ENCODE measurements at regions not wholly inside any gene's neighbourhood (a gene's known extent, or its start where the extent isn't known, plus 50 kb on each side); places are given as distances from the start of the nearest gene placed in this dataset.

DNA sequence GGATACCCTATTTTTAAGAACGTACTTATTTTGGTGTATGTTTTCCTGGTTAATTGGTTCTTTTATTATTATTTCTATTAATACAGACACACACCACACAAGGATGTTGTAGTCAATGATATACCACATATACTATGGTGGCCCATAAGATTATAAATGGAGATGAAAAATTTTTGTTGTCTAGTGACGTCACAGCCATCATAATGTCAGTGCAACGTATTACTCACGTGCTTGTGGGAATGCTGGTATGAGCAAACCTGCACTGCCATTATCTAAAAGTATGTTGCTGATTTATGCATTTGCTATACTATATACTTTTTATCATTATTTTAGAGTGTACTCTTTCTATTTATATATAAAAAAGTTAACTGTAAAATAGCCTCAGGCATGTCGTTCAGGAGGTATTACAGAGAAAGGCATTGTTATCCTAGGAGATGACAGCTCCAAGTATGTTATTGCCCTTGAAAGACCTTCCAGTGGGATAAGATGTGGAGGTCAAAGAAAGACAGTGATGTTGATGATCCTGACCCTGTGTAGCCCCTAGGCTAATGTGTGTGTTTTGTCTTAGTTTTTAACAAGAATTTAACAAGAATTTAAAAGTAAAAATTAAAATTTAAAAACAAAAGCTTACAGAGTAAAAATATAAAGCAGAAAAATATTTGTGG lies 65.6 kb upstream of the SGCD start:
- DNase-seq (ENCODE audit: low read depth): no peak

DNA sequence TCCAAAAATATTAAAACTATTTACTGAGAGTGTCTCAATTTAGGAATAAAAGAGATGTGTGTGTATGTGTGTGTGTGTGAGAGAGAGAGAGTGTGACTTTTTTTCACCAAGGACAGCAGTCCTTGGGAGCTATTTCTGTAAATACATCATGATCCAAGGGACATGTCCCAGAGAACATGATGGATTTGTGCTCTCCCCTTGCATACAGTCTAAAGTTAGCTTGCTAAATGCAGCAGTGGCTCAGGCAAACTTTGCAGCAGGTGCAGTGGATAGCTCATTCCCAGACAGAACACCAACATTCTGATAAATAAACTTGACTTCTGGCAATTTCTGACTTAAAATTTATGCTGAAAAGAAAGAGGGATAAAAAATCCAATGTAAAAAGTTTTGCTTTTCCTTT lies 55.4 kb upstream of the SGCD start:
- no peak for DNase-seq (ENCODE audit: low read depth)

DNA sequence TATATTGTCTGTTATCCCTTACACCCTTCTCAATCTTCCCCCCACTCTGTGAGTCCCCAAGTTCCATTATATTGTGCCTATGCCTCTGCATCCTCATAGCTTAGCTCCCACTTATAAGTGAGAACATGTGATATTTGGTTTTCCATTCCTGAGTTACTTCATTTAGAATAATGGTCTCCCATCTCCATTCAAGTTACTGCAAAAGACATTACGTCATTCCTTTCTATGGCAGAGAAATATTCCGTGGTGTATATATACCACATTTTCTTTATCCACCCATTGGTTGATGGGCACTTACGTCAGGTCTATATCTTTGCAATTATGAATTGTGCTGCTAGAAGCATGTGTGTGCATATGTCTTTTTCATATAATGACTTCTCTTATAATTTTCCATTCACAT lies 54.8 kb upstream of the SGCD start:
- DNase-seq (ENCODE audit: low read depth): no peak

DNA sequence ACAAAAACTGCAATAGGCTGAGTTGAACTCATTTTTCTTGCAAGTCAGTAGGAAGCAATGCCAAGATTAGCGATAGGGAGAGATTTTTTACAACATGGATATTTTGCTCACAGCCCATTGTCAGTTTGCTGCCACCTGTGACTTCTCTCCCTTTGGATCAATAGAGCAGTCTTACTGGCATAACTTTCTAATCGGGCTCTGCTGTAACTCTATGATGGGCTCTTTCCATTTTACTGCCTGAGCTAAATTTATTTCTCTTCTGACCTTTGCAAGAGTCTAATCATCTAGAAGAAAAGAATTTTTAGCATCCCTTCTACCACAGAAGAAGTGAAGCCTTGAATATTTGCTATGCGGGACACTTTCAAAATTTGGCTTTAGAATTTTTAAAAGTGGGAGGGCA lies 53.6 kb upstream of the SGCD start:
- no peak for DNase-seq (ENCODE audit: low read depth)

DNA sequence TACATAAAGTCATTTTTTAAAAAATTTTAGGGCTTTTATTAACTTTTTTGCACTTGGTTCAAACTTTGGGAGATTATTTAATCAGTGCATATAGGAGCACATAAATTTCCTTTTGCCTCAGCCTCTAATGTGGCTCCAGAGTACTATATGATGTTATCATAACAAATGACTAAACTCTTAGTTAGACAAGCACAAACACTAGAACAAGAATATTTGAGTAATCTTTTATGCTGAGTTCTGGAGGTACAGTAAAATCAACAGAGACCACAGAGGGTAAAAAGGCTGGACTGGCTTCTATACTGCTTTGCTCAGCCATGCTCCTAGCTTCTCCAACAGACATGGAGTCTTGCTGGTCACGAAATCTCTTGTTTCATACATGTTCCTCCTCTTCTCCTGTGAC lies 52.5 kb upstream of the SGCD start:
- no peak for DNase-seq (ENCODE audit: low read depth)
